Fibroblast of villous mesenchyme (primary cell): ENCODE measurements at regions not wholly inside any gene's neighbourhood (a gene's known extent, or its start where the extent isn't known, plus 50 kb on each side); places are given as distances from the start of the nearest gene placed in this dataset.
A peak's percentile ranks its signal among the peaks of the same experiment; 100 is the strongest.
"Not testable (repeated sequence)": the region's sequence is repeated elsewhere in the genome, so short reads cannot be mapped to it uniquely, and the experiment has no call there.

ENCODE experiments used
- DNase-seq: peaks from one replicate; pipeline ENCODE4 v3.0.0-alpha.2; 2010; ENCODE audit warnings: low read depth
- H3K4me3 ChIP-seq: 2 replicates; pipeline ENCODE4 v1.5.1; 2011; ENCODE audit warnings: low read depth, mild to moderate bottlenecking, low read length
- TF ChIP-seq, protein P1 (sequence below): IDR thresholded peaks from 2 replicates; pipeline ENCODE4 v1.5.1; 2012; ENCODE audit warnings: low read depth, mild to moderate bottlenecking, low read length; ENCODE audit not compliant: insufficient read depth

DNA sequence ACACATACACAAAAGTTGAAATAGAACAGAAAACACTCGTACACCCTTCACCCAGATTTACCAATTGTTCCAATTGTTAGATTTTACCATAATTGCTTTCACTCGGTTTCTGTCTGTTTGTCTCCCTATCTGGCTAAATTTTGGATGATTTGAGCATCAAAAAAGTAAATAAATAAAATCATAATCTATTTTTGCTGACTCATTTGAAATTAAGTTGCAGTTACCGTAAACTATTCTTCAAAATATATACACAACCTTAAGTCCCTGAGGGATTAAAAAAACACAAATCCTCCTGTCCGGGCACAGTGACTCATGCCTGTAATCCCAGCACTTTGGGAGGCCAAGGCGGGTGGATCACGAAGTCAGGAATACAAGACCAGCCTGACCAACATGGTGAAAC lies 81.3 kb upstream of the SYT9 start:
- TF ChIP-seq, protein P1, sequence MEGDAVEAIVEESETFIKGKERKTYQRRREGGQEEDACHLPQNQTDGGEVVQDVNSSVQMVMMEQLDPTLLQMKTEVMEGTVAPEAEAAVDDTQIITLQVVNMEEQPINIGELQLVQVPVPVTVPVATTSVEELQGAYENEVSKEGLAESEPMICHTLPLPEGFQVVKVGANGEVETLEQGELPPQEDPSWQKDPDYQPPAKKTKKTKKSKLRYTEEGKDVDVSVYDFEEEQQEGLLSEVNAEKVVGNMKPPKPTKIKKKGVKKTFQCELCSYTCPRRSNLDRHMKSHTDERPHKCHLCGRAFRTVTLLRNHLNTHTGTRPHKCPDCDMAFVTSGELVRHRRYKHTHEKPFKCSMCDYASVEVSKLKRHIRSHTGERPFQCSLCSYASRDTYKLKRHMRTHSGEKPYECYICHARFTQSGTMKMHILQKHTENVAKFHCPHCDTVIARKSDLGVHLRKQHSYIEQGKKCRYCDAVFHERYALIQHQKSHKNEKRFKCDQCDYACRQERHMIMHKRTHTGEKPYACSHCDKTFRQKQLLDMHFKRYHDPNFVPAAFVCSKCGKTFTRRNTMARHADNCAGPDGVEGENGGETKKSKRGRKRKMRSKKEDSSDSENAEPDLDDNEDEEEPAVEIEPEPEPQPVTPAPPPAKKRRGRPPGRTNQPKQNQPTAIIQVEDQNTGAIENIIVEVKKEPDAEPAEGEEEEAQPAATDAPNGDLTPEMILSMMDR, result no peak

DNA sequence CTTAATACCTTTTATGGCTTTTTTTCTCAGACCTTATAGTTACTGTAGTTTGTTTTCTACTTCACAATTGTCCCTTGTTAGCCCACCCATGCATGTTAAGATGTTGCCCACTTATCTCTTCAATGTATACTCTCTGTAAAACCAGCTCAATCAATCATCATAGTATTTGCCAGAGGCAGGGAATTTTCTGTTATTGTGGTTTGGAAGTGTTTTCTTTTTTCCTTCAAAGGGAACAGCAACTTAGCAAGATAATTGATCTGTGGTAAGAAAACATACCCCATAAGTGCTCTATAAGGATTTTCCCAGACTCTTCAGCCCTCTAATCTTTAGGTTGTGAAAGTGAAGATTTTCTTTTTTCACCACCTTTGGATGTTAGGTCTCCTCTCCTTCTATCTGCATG lies 76.7 kb upstream of the SYT9 start:
- TF ChIP-seq, protein P1, result no peak
- H3K4me3 ChIP-seq, result no peak overlapping the region
- no peak for DNase-seq

More for the DNA sequence above, 81.3 kb upstream of the SYT9 start:
- DNase-seq, result peak; percentile 12
- H3K4me3 ChIP-seq, result no peak overlapping the region

DNA sequence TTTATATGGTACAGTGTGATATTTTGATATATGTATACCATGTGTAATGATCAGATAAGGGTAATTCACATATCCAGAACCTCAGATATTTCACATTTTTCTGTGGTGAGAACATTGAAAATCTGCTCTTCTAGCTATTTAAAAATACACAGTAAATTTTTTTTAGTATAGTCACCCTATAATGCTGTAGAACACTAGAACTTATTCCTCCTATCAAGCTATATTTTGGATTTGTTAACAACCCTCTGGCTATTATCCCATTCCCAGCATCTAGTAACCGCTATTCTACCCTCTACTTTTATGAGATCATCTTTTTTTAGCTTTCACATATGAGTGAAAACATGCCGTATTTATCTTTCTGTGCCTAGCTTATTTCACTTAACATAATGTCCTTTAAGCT lies 65.5 kb upstream of the SYT9 start:
- no peak overlapping the region for H3K4me3 ChIP-seq
- TF ChIP-seq, protein P1, result no peak
- peak; percentile 54 for DNase-seq

DNA sequence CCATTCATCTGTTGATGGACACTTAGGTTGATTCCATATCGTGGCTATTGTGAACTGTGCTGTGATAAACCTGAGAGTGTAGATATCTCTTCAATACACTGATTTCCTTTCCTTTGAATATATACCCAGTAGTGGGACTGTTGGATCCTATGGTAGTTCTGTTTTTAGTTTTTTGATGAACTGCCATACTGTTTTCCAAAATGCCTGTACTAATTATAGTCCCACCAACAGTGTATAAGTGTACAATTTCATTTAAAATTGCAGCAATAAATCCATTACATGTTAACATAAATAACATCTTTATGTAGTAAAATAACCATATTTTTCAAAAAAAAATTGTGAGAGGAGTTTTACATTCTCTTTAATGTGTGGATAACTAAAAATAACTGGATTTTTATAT lies 65.0 kb upstream of the SYT9 start:
- H3K4me3 ChIP-seq, result no peak overlapping the region
- TF ChIP-seq, protein P1, result no peak
- DNase-seq, result no peak

DNA sequence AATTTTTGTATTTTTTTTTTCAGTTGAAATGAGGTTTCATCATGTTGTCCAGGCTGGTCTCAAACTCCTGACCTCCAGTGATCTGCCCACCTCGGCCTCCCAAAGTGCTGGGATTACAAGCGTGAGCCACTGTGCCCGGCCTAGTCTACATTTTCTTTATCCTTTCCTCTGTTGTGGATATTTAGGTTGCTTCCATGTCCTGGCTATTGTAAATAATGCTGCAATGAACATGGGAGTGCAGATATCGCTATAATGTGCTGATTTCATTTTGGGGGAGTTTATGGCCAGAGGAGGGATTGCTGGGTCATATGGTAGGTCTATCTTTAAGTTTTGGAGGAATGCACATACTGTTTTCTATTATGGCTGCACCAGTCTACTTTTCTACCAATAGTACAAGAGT lies 58.9 kb upstream of the SYT9 start:
- H3K4me3 ChIP-seq, DNase-seq: not testable (repeated sequence)

DNA sequence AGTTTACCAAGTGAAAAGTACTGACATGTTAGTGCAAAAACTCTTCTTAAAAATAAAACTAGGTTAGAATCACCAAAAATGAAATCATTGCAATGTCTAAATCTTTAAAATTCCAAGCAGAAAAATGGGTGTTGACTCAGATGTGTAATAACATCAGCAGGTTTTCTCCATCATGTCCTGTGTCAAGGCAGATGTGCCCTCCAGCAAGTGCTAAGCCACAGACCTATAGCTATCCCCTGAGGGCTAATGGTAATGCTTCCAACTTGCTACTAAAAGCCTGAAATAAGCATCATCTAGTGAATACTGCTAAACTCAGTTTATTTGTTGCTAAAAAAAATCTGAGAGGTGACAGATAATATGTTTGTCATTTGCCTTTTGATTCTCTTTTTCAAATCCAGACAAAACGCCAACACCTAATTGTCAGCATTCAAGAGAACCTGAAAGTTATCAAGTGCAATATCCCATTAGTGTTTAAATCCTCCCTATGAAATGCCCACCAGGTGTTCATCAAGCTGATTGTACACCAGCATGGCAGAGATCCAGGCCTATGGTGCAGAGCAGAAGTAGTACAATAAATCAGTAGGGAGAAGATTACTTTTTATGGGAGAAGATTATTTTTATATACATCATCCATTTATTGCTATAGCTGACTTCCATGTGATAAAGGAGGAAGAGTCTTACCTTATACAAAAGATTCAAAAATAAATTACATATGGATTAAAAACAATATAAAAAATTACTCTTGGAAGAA lies 55.1 kb upstream of the SYT9 start:
- TF ChIP-seq, protein P1, result no peak
- DNase-seq, result no peak
- H3K4me3 ChIP-seq, result no peak overlapping the region

DNA sequence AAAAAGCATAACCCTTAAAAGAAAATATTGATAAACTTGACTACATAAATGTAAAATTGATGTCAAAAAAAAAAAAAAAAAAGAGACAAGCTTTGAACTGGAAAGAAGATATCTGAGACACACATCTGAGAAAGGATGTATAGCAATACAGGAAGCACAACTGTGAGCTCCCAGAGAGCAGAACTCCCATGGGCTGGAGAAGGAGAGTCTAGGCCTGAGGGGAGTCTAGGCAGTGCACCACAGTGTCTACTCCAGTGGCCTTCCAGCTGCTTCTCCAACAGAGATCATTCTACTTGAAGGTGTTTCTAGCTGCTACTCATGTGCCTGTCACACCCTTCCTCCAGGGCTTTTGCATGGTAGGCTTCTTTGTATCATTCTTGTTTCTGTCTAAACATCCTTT lies 54.2 kb upstream of the SYT9 start:
- no peak overlapping the region for H3K4me3 ChIP-seq
- TF ChIP-seq, protein P1, result no peak
- DNase-seq, result no peak
